Testis (tissue), 2 donors: ENCODE measurements at regions not wholly inside any gene's neighbourhood (a gene's known extent, or its start where the extent isn't known, plus 50 kb on each side); places are given as distances from the start of the nearest gene placed in this dataset.
"Not testable (repeated sequence)": the region's sequence is repeated elsewhere in the genome, so short reads cannot be mapped to it uniquely, and the experiment has no call there.

ENCODE experiments used
- DNase-seq: peaks from one replicate; pipeline ENCODE4 v3.0.0-alpha.2; 2019
- H3K27ac ChIP-seq, 2 donors: fragments of 200-600 bp; sonication (generic); one replicate each; pipeline ENCODE4 v1.5.1; 2019
- H3K27me3 ChIP-seq: fragments of 200-600 bp; sonication (generic); one replicate; pipeline ENCODE4 v1.5.1; 2019
- H3K36me3 ChIP-seq: fragments of 200-600 bp; sonication (generic); one replicate; pipeline ENCODE4 v1.5.1; 2017; ENCODE audit warnings: low read depth; ENCODE audit errors: missing control alignments
- H3K4me1 ChIP-seq: fragments of 200-600 bp; sonication (generic); one replicate; pipeline ENCODE4 v1.5.1; 2019
- H3K4me3 ChIP-seq, 2 donors: fragments of 200-600 bp; sonication (generic); one replicate each; pipeline ENCODE4 v1.5.1; 2017 to 2019
- H3K9me3 ChIP-seq: fragments of 200-600 bp; sonication (generic); one replicate; pipeline ENCODE4 v1.5.1; 2017
- POLR2A ChIP-seq: fragments of 450-650 bp; IDR thresholded peaks from one replicate; pipeline ENCODE4 v1.6.1; 2017; ENCODE audit warnings: antibody characterized with exemption, mild to moderate bottlenecking, moderate library complexity
- WGBS, 2 donors: methylation state at CpG; one replicate each; pipeline ENCODE4 v1.1.5; 2018; 5-methylcytosine and 5-hydroxymethylcytosine counted together
- intact Hi-C: fragments of 100-400 bp; cut with DNase I; formaldehyde crosslinking; loops from one replicate; pipeline ENCODE4 v1.15.1; 2023; ENCODE audit warnings: low total_unique reads
- TF ChIP-seq, protein P1 (sequence below), 3 experiments: fragments of 450-650 bp in 2 of 3; fragments of 200-600 bp in 1 of 3; sonication (generic) in 1 of 3; IDR thresholded peaks; one replicate each; pipeline ENCODE4 v1.5.1; 2016 to 2019; ENCODE audit warnings: antibody characterized with exemption in 3 of 3, mild to moderate bottlenecking in 2 of 3, moderate library complexity in 1 of 3

DNA sequence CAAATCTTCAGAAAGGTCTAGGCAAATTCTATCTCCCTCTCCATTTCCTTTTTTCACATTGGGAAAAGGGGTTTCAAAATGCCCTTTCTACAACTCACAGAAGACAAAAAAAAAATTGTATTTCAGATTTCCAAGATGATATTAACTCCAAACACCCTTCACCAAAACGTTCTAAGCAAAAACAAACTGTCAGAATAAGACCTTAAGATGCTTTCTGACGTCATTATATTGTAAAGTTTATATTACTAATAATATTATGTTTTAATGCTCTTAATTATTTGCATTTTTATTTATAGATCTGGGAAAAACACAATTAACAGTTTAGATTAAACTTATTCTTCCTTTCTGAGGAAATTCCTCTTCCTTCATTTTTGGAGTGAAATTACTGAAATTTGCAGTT lies 624.2 kb downstream of the GALC start:
- no peaks in the 10 kb centered on the region for H3K4me1 ChIP-seq
- H3K36me3 ChIP-seq, result no peaks in the 10 kb centered on the region
- no peak for TF ChIP-seq POLR2A
- TF ChIP-seq, protein P1, sequence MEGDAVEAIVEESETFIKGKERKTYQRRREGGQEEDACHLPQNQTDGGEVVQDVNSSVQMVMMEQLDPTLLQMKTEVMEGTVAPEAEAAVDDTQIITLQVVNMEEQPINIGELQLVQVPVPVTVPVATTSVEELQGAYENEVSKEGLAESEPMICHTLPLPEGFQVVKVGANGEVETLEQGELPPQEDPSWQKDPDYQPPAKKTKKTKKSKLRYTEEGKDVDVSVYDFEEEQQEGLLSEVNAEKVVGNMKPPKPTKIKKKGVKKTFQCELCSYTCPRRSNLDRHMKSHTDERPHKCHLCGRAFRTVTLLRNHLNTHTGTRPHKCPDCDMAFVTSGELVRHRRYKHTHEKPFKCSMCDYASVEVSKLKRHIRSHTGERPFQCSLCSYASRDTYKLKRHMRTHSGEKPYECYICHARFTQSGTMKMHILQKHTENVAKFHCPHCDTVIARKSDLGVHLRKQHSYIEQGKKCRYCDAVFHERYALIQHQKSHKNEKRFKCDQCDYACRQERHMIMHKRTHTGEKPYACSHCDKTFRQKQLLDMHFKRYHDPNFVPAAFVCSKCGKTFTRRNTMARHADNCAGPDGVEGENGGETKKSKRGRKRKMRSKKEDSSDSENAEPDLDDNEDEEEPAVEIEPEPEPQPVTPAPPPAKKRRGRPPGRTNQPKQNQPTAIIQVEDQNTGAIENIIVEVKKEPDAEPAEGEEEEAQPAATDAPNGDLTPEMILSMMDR (IDR thresholded peaks at IDR 0.05), result no peak
- H3K27ac ChIP-seq, result no peak overlapping the region
- intact Hi-C loops, result no loop called here
- H3K27me3 ChIP-seq, result no peaks in the 10 kb centered on the region
- H3K4me3 ChIP-seq, result no peak overlapping the region
- H3K9me3 ChIP-seq, result no peaks in the 10 kb centered on the region
- DNase-seq, result no peak
- WGBS, 2 donors, result 74% methylated on average over 2 of the region's 2 CpGs

- WGBS, 2 donors, result 83 to 91% methylated on average over 4 to 8 of the region's 8 CpGs
These were observed 632.7 kb downstream of the GALC start for GRCh38 chr14:87360246-87360645.

DNA sequence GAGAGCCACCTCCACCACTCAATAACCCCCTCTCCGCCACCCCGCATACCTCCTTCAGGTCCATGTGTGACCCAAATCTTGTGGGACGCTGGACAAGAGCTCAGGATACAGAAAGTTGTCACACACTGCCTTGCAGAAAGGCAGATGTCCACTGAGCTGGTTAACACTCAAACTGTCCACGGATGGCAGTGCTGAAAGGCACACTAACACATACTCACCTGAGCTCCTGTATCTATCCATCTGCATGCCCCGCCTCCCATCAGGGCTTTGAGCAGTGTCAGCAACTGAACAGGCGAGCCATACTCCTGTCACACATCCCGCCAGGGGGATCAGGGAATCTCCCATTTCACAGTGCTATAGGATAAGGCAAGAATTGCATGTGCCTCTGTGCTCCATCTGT lies 642.0 kb downstream of the GALC start:
- H3K36me3 ChIP-seq, result no peaks in the 10 kb centered on the region
- H3K4me3 ChIP-seq, result no peak overlapping the region
- TF ChIP-seq, protein P1 (IDR thresholded peaks at IDR 0.05), result no peak
- TF ChIP-seq POLR2A, result no peak
- no peaks in the 10 kb centered on the region for H3K4me1 ChIP-seq
- H3K27ac ChIP-seq, result no peak overlapping the region
- WGBS, 2 donors, result 82 to 83% methylated on average over 7 of the region's 7 CpGs
- H3K27me3 ChIP-seq, result no peaks in the 10 kb centered on the region
- intact Hi-C loops, result no loop called here
- DNase-seq, result no peak
- H3K9me3 ChIP-seq, result no peaks in the 10 kb centered on the region

More at GRCh38 chr14:87360246-87360645, 632.7 kb downstream of the GALC start:
- H3K4me3 ChIP-seq, H3K27me3 ChIP-seq, DNase-seq, H3K27ac ChIP-seq, H3K36me3 ChIP-seq, H3K9me3 ChIP-seq, H3K4me1 ChIP-seq, intact Hi-C loops: not testable (repeated sequence)

- Histone ChIP-seq H3K9me3 (no peaks in the 10 kb centered on the region), H3K4me1 (no peaks in the 10 kb centered on the region), H3K36me3 (no peaks in the 10 kb centered on the region), H3K4me3 (no peak overlapping the region), H3K27me3 (no peaks in the 10 kb centered on the region), H3K27ac (no peak overlapping the region)
- no peak for DNase-seq
- TF ChIP-seq, protein P1 (IDR thresholded peaks at IDR 0.05), result no peak
- TF ChIP-seq POLR2A, result no peak
- WGBS, 2 donors, result 95 to 99% methylated on average over 3 of the region's 3 CpGs
- intact Hi-C loops, result no loop called here
These were observed 643.1 kb downstream of the GALC start for GRCh38 chr14:87349921-87350320.

GRCh38 chr14:87343652-87344051 lies 649.3 kb downstream of the GALC start:
- H3K27me3 ChIP-seq, result no peaks in the 10 kb centered on the region
- WGBS, 2 donors, result 59 to 71% methylated on average over 3 of the region's 3 CpGs

More at GRCh38 chr14:87343652-87344051, 649.3 kb downstream of the GALC start:
- Histone ChIP-seq H3K4me3 (no peak overlapping the region), H3K36me3 (no peaks in the 10 kb centered on the region), H3K9me3 (no peaks in the 10 kb centered on the region), H3K27ac (no peak overlapping the region), H3K4me1 (no peaks in the 10 kb centered on the region)
- TF ChIP-seq, protein P1 (IDR thresholded peaks at IDR 0.05), result no peak
- no peak for TF ChIP-seq POLR2A
- DNase-seq, result no peak
- intact Hi-C loops, result no loop called here
